Epithelial cell of prostate (primary cell): ENCODE measurements at regions not wholly inside any gene's neighbourhood (a gene's known extent, or its start where the extent isn't known, plus 50 kb on each side); places are given as distances from the start of the nearest gene placed in this dataset.
"Not testable (repeated sequence)": the region's sequence is repeated elsewhere in the genome, so short reads cannot be mapped to it uniquely, and the experiment has no call there.

Experiments used
- DNase-seq: peaks from one replicate; pipeline ENCODE4 v3.0.0-alpha.2; 2011; ENCODE audit warnings: low read depth, low spot score
- H3K27ac ChIP-seq: fragments of 450-650 bp; 2 replicates; pipeline ENCODE4 v1.5.1; 2017; ENCODE audit warnings: mild to moderate bottlenecking

DNA sequence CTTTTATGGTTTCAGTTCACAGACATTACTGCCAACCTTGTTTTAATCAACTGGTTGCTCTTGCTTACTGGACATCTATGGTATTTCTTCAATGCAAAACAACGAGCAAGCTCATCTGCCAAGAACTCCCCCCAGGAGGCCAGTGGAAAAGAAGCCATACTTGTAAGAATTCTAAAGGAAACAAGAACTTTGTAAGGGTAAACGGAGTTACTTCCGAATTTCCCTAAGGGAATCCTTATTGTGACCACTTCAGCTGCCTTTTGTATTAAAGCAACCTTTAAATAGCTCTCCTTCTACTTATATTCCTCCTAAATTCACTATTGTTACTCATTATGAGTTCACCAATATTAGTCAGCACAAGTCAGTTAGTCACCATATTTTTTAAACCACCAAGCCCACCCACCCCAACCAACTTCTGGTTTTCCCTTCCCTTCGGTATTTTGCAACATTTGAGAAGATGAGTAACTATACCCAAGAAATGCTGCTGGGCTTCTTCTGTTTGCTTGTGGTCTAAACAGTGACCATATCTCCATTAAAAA, 602.8 kb upstream of the DIPK2B start:
- H3K27ac ChIP-seq: peak overlapping the region; percentile 96
- peak; percentile 56 for DNase-seq

- H3K27ac ChIP-seq: peak overlapping the region; percentile 96
- no peak for DNase-seq
These were observed 600.9 kb upstream of the DIPK2B start for GRCh38 chrX:45801554-45801953.

- DNase-seq: not testable (repeated sequence)
- H3K27ac ChIP-seq: peak overlapping the region; percentile 96
These were observed 600.2 kb upstream of the DIPK2B start for GRCh38 chrX:45800746-45801453.

GRCh38 chrX:45799576-45799975, 598.9 kb upstream of the DIPK2B start:
- peak overlapping the region; percentile 96 for H3K27ac ChIP-seq
- no peak for DNase-seq

- H3K27ac ChIP-seq: peak overlapping the region; percentile 96
- DNase-seq: no peak
These were observed 594.9 kb upstream of the DIPK2B start for GRCh38 chrX:45795546-45795945.

GRCh38 chrX:45794995-45795337, 594.3 kb upstream of the DIPK2B start:
- peak overlapping the region; percentile 96 for H3K27ac ChIP-seq
- no peak for DNase-seq

DNA sequence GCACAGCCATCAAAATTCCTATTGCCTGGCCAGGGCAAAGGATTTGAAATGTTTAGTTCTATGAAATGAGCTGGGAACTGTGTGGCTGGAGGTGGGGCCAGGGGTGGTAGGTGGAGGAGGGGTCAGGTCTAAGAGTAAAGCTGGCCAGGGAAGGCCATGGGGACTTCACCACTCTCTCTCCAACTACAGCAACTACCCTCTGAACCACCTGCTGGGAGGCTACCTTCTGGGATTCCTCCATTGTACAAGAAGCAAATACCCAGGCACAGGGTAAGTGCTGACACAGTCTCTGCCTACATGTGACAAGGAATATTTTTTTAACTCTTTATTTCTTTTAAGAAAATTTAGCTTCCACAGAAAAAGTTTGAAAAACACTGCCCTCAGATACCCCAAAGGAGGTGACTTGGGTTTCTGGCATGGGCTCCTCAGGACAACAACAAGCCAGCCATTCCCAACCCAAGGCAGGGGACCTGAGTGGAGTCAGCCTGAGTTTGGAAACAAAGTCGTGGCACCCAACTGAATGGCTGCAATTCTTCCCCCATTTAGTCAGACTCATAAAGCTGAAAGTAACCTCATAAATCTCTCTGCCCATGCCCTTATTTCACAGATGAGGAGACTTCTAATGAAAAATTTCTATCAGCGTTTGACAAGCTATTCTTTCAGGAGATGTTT, 593.8 kb upstream of the DIPK2B start:
- H3K27ac ChIP-seq: peak overlapping the region; percentile 96
- no peak for DNase-seq

DNA sequence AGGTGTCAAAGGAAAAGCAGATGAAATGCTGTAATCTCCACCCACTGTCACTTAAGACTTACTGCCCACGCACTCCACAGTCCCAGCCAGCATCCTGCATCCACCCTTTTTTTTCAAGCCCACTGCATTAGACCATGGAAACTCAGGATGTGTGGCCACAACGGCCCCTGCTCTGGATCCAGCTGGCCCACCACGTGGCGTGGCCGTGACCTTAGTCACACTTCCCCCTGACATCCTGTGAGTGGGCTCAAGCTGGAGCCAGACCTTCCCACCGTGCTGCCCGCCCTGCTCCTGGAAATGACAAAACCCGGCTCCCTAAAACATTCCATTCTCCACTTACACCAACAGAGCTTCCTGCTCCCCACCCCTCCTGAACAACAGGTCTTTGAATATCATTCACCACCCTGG, 588.3 kb upstream of the DIPK2B start:
- H3K27ac ChIP-seq: peak overlapping the region; percentile 96
- no peak for DNase-seq

GRCh38 chrX:45788315-45788714, 587.6 kb upstream of the DIPK2B start:
- no peak for DNase-seq
- H3K27ac ChIP-seq: peak overlapping the region; percentile 96

GRCh38 chrX:45784590-45784989, 583.9 kb upstream of the DIPK2B start:
- DNase-seq: no peak
- peak overlapping the region; percentile 96 for H3K27ac ChIP-seq

DNA sequence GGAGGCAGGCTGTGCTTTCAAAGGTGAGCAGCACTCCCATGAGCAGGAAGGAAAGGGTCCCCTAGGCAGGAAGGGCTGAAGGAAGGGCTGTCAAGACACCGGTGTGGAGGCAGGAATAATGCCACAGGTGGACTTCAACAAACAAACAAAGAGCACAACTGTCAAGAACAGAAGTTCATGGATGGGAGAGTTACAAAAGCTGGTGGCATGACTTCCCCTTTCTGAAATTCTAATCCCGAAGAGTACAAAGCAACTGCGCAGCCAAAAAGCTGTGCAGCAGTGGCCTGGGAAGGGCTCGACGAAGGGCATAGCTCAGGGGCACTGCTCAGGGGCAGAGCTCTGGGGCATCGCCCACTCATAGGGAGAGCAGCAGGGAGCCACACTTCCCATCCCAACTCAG, 582.3 kb upstream of the DIPK2B start:
- no peak for DNase-seq
- peak overlapping the region; percentile 96 for H3K27ac ChIP-seq

DNA sequence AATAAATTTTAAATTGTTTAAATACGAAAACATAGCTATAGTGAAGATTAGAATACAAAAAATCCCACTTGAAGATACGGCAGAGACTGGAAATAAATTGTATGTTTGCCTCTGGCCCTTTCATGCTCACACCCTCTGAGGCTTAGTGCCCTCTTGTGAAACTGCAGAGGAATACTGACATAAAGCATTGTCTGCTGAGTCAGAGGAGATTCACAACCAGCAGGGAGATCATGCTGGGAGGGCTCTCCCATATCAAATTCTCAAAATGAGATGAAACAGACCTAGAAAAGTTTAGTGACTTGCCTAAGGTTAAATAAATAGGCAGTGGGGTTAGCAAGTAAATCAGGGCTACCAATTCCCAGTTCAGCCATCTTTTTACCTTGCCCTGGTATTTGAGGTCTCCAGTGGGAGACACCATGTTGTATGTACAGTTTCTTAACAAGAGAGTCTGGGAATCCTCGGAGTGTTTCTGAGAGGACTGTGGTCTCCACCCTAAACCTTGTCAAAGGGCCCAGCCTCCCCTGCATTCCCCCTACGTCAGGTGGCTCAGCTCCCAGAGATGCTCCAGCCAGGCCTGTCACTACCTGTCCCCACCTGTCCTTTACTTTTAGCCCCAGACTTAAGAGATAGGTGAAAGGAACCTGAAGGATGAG, 581.4 kb upstream of the DIPK2B start:
- no peak for DNase-seq
- H3K27ac ChIP-seq: peak overlapping the region; percentile 96

DNA sequence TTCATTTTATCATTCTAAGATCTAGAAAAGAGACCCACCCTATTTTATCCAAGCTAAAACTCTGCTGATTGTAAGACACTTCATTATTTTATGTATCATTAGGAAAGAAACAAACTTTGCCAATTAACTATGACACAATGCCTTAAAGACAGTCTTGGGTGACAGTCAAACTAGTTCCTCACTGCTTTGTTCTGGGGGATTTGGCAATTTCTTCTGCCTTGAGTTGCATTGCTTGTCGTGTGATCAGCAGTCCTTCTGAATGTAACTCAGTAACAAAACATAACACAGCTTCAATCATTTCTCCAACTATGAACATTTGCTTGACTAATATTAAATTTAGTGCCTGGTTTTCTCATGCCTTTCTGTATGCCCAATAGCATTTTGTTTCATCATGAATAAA, 577.9 kb upstream of the DIPK2B start:
- H3K27ac ChIP-seq: peak overlapping the region; percentile 96

GRCh38 chrX:45777366-45777765, 576.7 kb upstream of the DIPK2B start:
- DNase-seq: no peak
- H3K27ac ChIP-seq: peak overlapping the region; percentile 96

More for the DNA sequence above, 577.9 kb upstream of the DIPK2B start:
- DNase-seq: no peak

DNA sequence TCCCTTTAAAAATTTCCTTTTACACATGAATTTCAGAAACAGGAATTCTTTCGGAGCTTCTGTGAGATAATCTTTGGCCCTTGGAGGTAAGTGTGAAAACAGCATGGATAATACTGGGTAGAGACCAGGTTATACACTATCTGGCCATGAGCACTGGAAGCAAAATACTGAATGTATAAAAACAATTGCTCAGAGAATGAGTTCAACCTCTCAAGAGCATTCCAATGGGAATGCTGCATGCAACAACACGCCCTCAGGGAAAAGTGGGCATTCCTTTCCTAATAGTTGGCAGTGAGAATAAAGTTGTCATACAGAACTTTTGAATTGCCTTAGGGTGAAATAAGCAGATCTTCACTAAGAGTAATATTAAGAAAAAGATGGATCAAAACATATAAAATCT, 574.8 kb upstream of the DIPK2B start:
- DNase-seq: no peak
- peak overlapping the region; percentile 96 for H3K27ac ChIP-seq

DNA sequence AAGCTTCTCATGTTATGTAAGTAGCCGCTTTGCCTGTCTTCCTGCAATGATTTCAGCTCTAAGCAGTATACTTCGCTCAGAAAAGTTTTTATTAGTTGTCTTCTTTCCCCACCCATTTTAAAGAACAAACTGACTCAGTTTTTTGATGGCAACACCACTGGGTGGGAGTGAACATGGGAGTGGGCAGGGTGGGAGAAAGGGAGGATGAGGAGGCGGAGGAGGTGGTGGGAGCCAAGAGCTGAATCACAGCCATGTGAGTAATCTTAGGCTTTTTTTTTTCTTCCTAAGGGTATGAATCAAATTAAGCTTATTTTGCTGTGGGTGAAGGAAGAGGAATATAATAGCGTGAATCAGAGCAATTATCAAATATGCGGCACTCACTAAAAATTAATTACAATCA, 574.3 kb upstream of the DIPK2B start:
- peak overlapping the region; percentile 96 for H3K27ac ChIP-seq
- no peak for DNase-seq

DNA sequence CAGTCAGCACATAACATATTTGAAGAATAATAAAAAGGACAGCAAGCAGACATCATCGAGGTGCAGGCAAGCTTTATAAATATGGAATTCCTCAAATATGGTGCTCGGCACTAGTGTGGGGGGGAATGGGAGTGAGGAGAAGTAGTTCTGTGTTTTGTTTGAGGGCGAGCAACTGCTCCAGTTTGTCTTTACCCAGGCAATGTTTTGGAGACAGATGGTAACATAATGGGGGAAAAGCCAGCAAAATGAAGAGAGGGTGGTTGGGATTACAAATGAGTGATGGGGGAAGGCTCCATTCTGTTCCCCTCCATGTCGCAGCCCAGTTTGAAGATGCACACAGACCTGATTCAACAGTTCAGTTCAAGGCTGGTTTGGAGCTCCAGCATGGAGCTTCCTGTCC, 572.9 kb upstream of the DIPK2B start:
- peak overlapping the region; percentile 96 for H3K27ac ChIP-seq
- no peak for DNase-seq

GRCh38 chrX:45771560-45772340, 571.1 kb upstream of the DIPK2B start:
- peak overlapping the region; percentile 96 for H3K27ac ChIP-seq
- no peak for DNase-seq

- H3K27ac ChIP-seq: peak overlapping the region; percentile 96
- no peak for DNase-seq
These were observed 570.4 kb upstream of the DIPK2B start for GRCh38 chrX:45771114-45771513.
